ENCODE measurements at regions not wholly inside any gene's neighbourhood (a gene's known extent, or its start where the extent isn't known, plus 50 kb on each side); places are given as distances from the start of the nearest gene placed in this dataset.

- TF ChIP-seq ZNF660 (tag by site-specific recombination; IDR thresholded peaks at IDR 0.05) (no peak), ZNF184 (tag by site-specific recombination; IDR thresholded peaks at IDR 0.05) (no peak), ZFP3 (tag by site-specific recombination; IDR thresholded peaks at IDR 0.05; ENCODE audit: low read depth) (no peak), SP3 (tag by site-specific recombination; IDR thresholded peaks at IDR 0.05) (no peak), MEIS1 (CRISPR knock-in tag; IDR thresholded peaks at IDR 0.05; ENCODE audit: borderline replicate concordance) (no peak), ZBTB48 (tag by site-specific recombination; IDR thresholded peaks at IDR 0.05) (no peak), HOXC10 (CRISPR knock-in tag; IDR thresholded peaks at IDR 0.05) (no peak), PRDM1 (tag by site-specific recombination; IDR thresholded peaks at IDR 0.05) (no peak), ZFHX2 (tag by site-specific recombination; conservative IDR thresholded peaks at IDR 0.05) (no peak), REPIN1 (tag by site-specific recombination; IDR thresholded peaks at IDR 0.05; ENCODE audit: low read depth) (no peak), ZNF571 (tag by site-specific recombination; IDR thresholded peaks at IDR 0.05) (no peak), ZNF302 (tag by site-specific recombination; IDR thresholded peaks at IDR 0.05; ENCODE audit: low read depth) (no peak), ZNF350 (tag by site-specific recombination; IDR thresholded peaks at IDR 0.05) (no peak), GLI4 (tag by site-specific recombination; IDR thresholded peaks at IDR 0.05) (no peak), BCL11B (tag by site-specific recombination; IDR thresholded peaks at IDR 0.05; ENCODE audit: low read depth) (no peak), ZNF398 (tag by site-specific recombination; IDR thresholded peaks at IDR 0.05) (no peak), ZNF548 (tag by site-specific recombination; IDR thresholded peaks at IDR 0.05) (no peak), ZNF248 (tag by site-specific recombination; IDR thresholded peaks at IDR 0.05) (no peak), ZNF677 (tag by site-specific recombination; IDR thresholded peaks at IDR 0.05) (no peak), ZBTB17 (tag by site-specific recombination; IDR thresholded peaks at IDR 0.05) (no peak)
- Histone ChIP-seq H3K4me3 (ENCODE audit: low read depth, low read length) (no peak overlapping the region), H3K4me1 (ENCODE audit: control insufficient read depth, insufficient read depth, low read length) (no peaks in the 10 kb centered on the region), H3K27ac (ENCODE audit: extremely low read depth, low read depth, low read length) (no peak overlapping the region), H3K9me3 (ENCODE audit: control insufficient read depth, insufficient read depth, low read depth, low read length) (no peaks in the 10 kb centered on the region), H3K36me3 (ENCODE audit: control insufficient read depth in 2 of 2, insufficient read depth in 1 of 2, low read length in 2 of 2) (no peaks in the 10 kb centered on the region)
- ChIA-PET CTCF (interaction anchor here (1.4 kb wide), 1 partner anchor 70 kb away, joined by 4 read pairs; no protein-coding TSS in a partner anchor), POLR2A (no interaction called here)
Measured at GRCh38 chr3:139182143-139182542, 137.5 kb upstream of the PRR23C start.

GRCh38 chr3:139182598-139182997 is 137.9 kb upstream of the PRR23C start:
- CTCF ChIA-PET: interaction anchor here (1.4 kb wide), 1 partner anchor 71 kb away, joined by 4 read pairs; no protein-coding TSS in a partner anchor
- POLR2A ChIA-PET: no interaction called here

More at GRCh38 chr3:139182598-139182997, 137.9 kb upstream of the PRR23C start:
- TF ChIP-seq MYNN (tag by site-specific recombination; IDR thresholded peaks at IDR 0.05; ENCODE audit: borderline replicate concordance) (no peak), ZBTB1 (tag by site-specific recombination; IDR thresholded peaks at IDR 0.05) (no peak), GLI4 (tag by site-specific recombination; IDR thresholded peaks at IDR 0.05) (no peak), ZNF830 (tag by site-specific recombination; IDR thresholded peaks at IDR 0.05; ENCODE audit: low read depth) (no peak), ZSCAN4 (tag by site-specific recombination; IDR thresholded peaks at IDR 0.05) (no peak)
- H3K4me1 ChIP-seq (ENCODE audit: control insufficient read depth, insufficient read depth, low read length): no peaks in the 10 kb centered on the region
- no peaks in the 10 kb centered on the region for H3K36me3 ChIP-seq (ENCODE audit: control insufficient read depth in 2 of 2, insufficient read depth in 1 of 2, low read length in 2 of 2)
- no peaks in the 10 kb centered on the region for H3K9me3 ChIP-seq (ENCODE audit: control insufficient read depth, insufficient read depth, low read depth, low read length)
- no peak overlapping the region for H3K4me3 ChIP-seq (ENCODE audit: low read depth, low read length)
- no peak overlapping the region for H3K27ac ChIP-seq (ENCODE audit: extremely low read depth, low read depth, low read length)
